GM19468 (cell line): ENCODE measurements at regions not wholly inside any gene's neighbourhood (a gene's known extent, or its start where the extent isn't known, plus 50 kb on each side); places are given as distances from the start of the nearest gene placed in this dataset.
"Not testable (repeated sequence)": the region's sequence is repeated elsewhere in the genome, so short reads cannot be mapped to it uniquely, and the experiment has no call there.

ENCODE experiments used
- ATAC-seq: cut with Tn5 transposase; IDR thresholded peaks from one replicate; pipeline ENCODE4 v1.9.1; 2021; ENCODE audit warnings: mild to moderate bottlenecking, moderate library complexity, moderate number of reproducible peaks; ENCODE audit not compliant: unreplicated experiment; ENCODE audit errors: extremely low read depth

GRCh38 chr3:28994161-28994905 lies 286.5 kb upstream of the RBMS3 start:
- no peak for ATAC-seq

DNA sequence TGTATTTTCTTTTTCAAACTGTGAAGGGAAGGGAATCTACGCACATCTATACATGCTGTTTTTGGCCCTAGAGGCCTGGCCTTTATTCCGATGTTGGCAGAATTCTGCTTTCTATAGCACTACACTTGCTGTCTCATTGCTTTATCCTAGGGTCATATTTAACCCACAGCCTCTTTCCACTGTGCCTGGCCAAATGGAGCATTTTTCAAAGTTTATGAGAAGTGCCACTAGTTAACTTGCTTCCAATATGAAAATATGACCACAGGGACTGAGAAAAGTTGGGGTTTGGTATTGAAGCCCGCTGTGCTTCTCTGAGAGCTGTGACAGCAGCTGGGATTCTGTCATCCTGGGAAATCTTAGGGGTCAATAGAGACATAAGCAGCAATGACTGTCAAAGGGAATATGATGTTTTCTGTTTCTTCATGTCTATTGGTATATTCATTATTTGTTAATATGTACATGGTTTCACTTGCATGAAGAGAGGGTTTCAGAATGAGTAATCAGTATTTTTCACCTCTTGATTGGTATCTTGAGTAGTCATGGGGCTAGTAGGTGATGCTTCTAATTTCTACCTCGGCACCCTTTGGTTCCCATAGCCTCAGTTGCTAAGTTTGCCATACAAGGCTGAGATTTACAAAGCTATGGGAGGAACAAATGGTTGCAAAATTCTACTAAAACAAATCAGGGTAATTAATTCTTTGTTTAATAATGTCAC lies 275.8 kb upstream of the RBMS3 start:
- ATAC-seq = peak; percentile 98

GRCh38 chr3:29005862-29006261 lies 275.0 kb upstream of the RBMS3 start:
- no peak for ATAC-seq

- ATAC-seq = no peak
Observed at GRCh38 chr3:29011441-29011840, 269.4 kb upstream of the RBMS3 start.

GRCh38 chr3:29011966-29012365 lies 268.9 kb upstream of the RBMS3 start:
- no peak for ATAC-seq

DNA sequence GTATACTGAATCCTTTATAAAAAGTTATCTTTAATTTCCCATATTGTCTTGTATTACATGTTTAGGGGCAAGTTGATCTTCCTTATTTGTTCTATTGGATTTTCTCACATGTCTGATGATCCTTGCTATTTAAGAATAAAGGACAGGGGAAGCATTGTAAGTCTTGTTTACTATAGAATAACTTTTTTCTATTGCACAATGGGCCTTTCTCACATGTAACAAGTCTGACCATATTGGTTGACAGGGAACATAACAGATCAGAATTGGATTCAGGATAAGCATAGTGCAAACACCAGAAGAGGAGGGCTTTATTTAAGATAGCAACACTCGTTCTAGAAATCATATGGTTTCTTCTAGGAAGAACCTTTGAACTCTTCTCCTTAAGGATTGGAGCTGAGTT lies 257.9 kb upstream of the RBMS3 start:
- no peak for ATAC-seq

DNA sequence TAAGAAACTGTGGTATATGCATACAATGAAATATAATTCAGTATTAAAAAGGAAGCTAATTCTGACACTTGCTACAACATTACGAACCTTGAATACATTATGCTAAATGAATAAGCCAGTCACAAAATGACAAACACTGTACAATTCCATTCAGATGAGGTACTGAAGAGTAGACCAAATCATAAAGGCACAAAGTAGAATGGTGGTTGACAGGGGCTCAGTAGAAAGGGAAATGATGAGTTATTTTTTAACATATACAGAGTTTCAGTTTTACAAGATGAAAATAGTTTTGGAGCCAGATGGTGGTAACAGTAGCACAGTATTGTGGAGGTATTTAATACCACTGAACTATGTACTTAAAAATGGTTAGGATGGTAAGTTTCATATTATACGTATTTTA lies 254.6 kb upstream of the RBMS3 start:
- peak; percentile 97 for ATAC-seq

DNA sequence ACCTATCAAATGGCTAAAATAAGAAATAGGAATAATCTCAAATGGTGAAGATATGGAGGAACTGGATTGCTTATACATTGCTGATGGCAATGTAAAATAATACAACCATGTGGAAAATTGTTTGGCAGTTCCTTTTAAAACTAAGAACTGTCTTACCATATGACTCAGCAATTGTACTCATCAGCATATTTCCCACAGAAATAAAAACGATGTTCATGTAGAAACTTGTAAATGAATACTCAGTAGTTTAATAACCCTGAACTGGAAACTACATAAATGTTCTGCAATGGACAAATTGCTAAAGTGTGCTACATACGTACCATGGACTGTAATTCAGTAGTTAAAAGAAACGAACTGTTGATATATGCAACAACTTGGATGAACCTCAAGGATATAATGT lies 253.9 kb upstream of the RBMS3 start:
- no peak for ATAC-seq

GRCh38 chr3:29031175-29031574 lies 249.7 kb upstream of the RBMS3 start:
- ATAC-seq = not testable (repeated sequence)

DNA sequence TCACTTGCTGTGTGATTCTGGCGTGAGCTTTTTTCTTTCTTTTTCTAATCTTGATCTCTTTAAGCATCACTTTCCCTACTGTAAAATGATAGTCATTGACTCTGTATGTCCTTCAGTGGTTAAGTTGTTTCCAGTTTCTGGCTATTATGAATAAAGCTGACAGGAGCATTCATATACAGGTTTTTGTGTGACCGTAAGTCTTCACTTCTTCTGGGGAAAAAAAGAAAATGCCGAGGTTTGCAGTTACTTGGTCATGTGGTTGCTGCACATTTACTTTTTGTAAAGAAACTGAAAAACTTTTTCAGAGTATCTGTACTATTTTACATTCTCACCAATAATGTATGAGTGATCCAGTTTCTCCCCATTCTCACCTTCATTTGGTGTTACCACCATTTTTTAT lies 247.4 kb upstream of the RBMS3 start:
- ATAC-seq = no peak

DNA sequence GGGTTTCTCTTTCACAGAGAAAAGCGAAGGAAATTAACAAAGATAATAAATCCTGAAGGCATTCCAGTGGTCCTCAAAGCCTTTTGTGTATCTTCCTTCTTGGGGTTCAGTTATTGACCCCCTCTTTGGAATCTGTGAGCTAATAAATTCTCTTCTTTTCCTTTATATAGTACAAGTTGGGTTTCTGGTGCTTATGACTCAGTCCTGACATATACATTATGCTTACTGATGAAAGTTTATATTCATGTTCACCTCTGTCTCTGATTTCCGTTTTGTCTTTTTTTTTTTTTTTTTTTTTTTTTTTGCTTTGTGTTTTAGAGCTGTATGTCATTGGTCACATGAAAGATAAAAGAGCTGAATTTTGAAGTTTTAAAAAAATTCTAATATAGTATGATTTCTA lies 230.7 kb upstream of the RBMS3 start:
- ATAC-seq = no peak

DNA sequence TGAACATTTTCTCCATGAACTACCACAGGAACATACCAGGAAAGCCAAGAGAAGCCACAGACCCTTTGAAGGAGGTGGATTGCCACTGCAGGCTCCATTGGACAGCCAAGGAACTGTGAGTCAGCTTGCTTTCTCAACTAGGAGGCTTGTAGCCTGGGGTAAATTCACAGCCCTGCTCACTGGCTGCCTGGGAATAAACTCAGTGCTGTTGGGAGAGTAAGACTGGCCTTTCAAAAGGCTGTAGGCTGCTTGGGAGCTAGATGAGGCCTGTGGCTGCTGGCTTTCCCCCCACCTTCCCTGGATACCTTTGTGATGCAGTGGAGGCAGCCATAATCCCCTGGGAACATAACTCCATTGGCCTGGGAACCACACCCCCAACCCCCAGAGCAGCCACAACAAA lies 223.5 kb upstream of the RBMS3 start:
- ATAC-seq = no peak

- ATAC-seq = no peak
Observed at GRCh38 chr3:29064085-29064484, 216.8 kb upstream of the RBMS3 start.

DNA sequence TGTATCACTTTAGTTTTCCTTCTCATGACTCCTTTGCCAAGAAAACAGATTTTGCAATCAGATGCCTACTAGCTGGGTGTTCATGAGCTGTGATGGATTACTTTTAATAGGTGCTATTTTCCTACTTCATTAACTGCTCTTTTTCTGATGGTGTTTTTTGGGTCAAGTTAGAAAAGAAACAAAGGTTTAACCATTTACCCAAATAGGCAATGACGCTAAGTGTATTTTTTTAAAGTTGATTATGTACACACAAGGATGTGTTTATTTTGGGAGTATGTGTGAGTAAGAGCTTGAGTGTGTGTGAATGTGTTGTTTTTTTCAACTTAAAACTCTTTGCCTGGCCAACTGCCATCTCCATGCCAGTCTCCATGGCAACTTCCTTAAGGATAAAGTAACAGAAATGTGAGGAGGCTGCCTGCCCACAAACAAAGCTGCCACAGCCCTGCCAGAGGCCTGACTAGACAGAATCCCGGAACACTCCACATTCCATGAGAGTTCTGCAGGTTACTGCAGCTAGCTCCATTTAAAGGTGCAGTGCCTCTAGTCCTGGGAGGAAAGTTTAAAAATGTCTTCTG lies 215.6 kb upstream of the RBMS3 start:
- no peak for ATAC-seq

GRCh38 chr3:29067007-29067406 lies 213.9 kb upstream of the RBMS3 start:
- ATAC-seq = no peak

- no peak for ATAC-seq
Observed at GRCh38 chr3:29070959-29071634, 209.8 kb upstream of the RBMS3 start.

- no peak for ATAC-seq
Observed at GRCh38 chr3:29072611-29073010, 208.3 kb upstream of the RBMS3 start.

DNA sequence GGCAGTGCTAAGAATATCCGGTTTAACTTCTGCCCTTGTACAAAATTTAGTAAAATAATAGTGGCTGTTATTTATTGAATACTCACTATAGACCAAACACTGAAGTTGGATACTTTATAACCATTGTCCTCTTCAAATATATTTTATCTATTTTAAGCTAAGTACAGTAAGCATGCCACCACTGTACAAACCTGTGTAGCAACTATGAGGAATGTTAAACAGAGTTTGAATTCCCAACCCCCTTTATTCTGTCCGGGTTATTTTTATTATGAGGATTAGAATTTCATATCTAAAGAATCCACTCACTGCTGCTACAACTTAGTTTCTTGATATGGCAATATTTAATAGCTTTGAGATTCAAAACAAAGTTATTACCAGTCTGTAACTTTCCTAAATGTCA lies 203.5 kb upstream of the RBMS3 start:
- no peak for ATAC-seq

DNA sequence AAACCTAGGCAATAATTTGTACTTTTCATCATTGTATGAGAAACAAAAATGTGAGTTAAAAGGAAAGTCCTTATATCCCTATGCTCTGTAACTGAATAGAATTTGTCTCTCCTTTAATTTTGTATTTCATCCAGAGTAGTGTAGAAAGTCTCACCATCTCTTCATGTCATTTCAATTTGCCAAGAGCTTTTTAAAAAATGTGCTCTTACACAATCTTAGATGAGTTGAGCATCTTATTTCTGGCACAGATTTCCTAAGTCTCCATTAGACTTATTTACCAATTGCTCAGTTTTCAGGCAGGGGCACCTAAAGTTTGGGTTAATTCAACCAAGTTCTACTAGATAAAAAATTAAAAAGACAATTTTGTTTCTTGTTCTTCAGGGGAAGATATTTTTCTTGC lies 201.5 kb upstream of the RBMS3 start:
- no peak for ATAC-seq

- ATAC-seq = no peak
Observed at GRCh38 chr3:29080967-29081366, 199.9 kb upstream of the RBMS3 start.

DNA sequence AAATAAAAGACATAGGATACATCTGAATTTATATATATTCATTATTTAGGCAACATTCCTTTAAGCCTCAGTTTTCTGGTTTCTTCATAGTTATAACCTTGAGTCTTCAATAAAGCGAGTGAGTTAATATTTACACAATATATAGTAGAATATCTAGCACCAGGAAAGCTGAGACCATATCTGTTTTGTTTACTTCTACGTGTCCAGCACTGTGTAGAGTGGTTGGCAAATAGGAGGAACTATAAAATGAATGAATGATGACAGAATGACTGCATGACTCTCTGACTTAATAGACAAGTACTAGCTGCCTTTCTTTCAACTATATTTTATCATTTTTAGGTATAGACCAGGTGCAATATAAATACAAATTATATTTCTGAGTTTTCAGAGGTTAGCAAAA lies 197.8 kb upstream of the RBMS3 start:
- no peak for ATAC-seq
